SK-N-SH treated with all-trans-retinoic acid at 6 μM for 48 hours (cell line): ENCODE measurements at regions not wholly inside any gene's neighbourhood (a gene's known extent, or its start where the extent isn't known, plus 50 kb on each side); places are given as distances from the start of the nearest gene placed in this dataset.

Experiments
- ATAC-seq: fragments of 200-7000 bp; cut with Tn5 transposase; 3 replicates; pipeline ENCODE4 v1.9.1; 2020; ENCODE audit warnings: mild to moderate bottlenecking, moderate library complexity
- ARNTL ChIP-seq: fragments of 450-650 bp; formaldehyde crosslinking; IDR thresholded peaks from 2 replicates; pipeline ENCODE4 v1.5.0; 2020; ENCODE audit warnings: low read depth, mild to moderate bottlenecking, moderate library complexity, borderline replicate concordance
- BACH2 ChIP-seq: fragments of 250-450 bp; sonication (Bioruptor Pico); IDR thresholded peaks from 2 replicates; pipeline ENCODE4 v1.9.0; 2021; ENCODE audit warnings: mild to moderate bottlenecking, borderline replicate concordance
- CSDC2 ChIP-seq: fragments of 250-450 bp; sonication (Bioruptor Pico); IDR thresholded peaks from 2 replicates; pipeline ENCODE4 v1.5.0; 2020; ENCODE audit warnings: mild to moderate bottlenecking, moderate library complexity
- CSRNP3 ChIP-seq: fragments of 250-450 bp; sonication (Bioruptor Pico); IDR thresholded peaks from 2 replicates; pipeline ENCODE4 v1.5.1; 2021; ENCODE audit warnings: mild to moderate bottlenecking, moderate library complexity
- ESRRG ChIP-seq: fragments of 250-450 bp; sonication (Bioruptor Pico); IDR thresholded peaks from 2 replicates; pipeline ENCODE4 v1.6.1; 2021; ENCODE audit warnings: mild to moderate bottlenecking
- GLIS3 ChIP-seq: fragments of 250-450 bp; sonication (Bioruptor Pico); IDR thresholded peaks from 2 replicates; pipeline ENCODE4 v1.5.0; 2020; ENCODE audit warnings: mild to moderate bottlenecking, moderate library complexity
- ISL1 ChIP-seq: fragments of 250-450 bp; sonication (Bioruptor Pico); IDR thresholded peaks from 2 replicates; pipeline ENCODE4 v2.1.2; 2022; ENCODE audit warnings: mild to moderate bottlenecking, moderate library complexity
- OSR1 ChIP-seq: fragments of 250-450 bp; sonication (Bioruptor Pico); IDR thresholded peaks from 2 replicates; pipeline ENCODE4 v1.8.0; 2022; ENCODE audit warnings: moderate library complexity, mild to moderate bottlenecking, inconsistent platforms
- PATZ1 ChIP-seq: fragments of 250-450 bp; sonication (Bioruptor Pico); IDR thresholded peaks from 2 replicates; pipeline ENCODE4 v1.8.0; 2020; ENCODE audit warnings: mild to moderate bottlenecking, moderate library complexity, borderline replicate concordance
- POU6F1 ChIP-seq: fragments of 250-450 bp; sonication (Bioruptor Pico); IDR thresholded peaks from 2 replicates; pipeline ENCODE4 v1.8.0; 2021; ENCODE audit warnings: low read depth, mild to moderate bottlenecking, moderate library complexity, borderline replicate concordance
- PPARA ChIP-seq: fragments of 250-450 bp; sonication (Bioruptor Pico); IDR thresholded peaks from 2 replicates; pipeline ENCODE4 v1.5.0; 2020; ENCODE audit warnings: mild to moderate bottlenecking, borderline replicate concordance
- RARB ChIP-seq: fragments of 250-450 bp; sonication (Bioruptor Pico); IDR thresholded peaks from 2 replicates; pipeline ENCODE4 v1.8.0; 2021; ENCODE audit warnings: mild to moderate bottlenecking, moderate library complexity
- SNAI2 ChIP-seq: fragments of 250-450 bp; sonication (Bioruptor Pico); IDR thresholded peaks from 2 replicates; pipeline ENCODE4 v1.5.0; 2020; ENCODE audit warnings: mild to moderate bottlenecking, moderate library complexity
- TCF4 ChIP-seq: fragments of 250-450 bp; sonication (Bioruptor Pico); IDR thresholded peaks from 2 replicates; pipeline ENCODE4 v1.8.0; 2021; ENCODE audit warnings: mild to moderate bottlenecking, moderate library complexity, borderline replicate concordance
- TOX ChIP-seq: fragments of 250-450 bp; sonication (Bioruptor Pico); IDR thresholded peaks from 2 replicates; pipeline ENCODE4 v1.8.0; 2021; ENCODE audit warnings: mild to moderate bottlenecking, moderate library complexity, borderline replicate concordance
- ZC3H10 ChIP-seq: fragments of 250-450 bp; sonication (Bioruptor Pico); IDR thresholded peaks from 2 replicates; pipeline ENCODE4 v1.5.1; 2021; ENCODE audit warnings: mild to moderate bottlenecking, moderate library complexity
- ZFP3 ChIP-seq: fragments of 250-450 bp; sonication (Bioruptor Pico); IDR thresholded peaks from 2 replicates; pipeline ENCODE4 v1.5.0; 2020; ENCODE audit warnings: mild to moderate bottlenecking, moderate library complexity
- ZFP30 ChIP-seq: fragments of 450-650 bp; formaldehyde crosslinking; IDR thresholded peaks from 2 replicates; pipeline ENCODE4 v1.5.0; 2022; ENCODE audit warnings: mild to moderate bottlenecking, moderate library complexity
- ZNF565 ChIP-seq: fragments of 450-650 bp; formaldehyde crosslinking; conservative IDR thresholded peaks from 2 replicates; pipeline ENCODE4 v1.5.0; 2020; ENCODE audit warnings: low read depth, mild to moderate bottlenecking, moderate library complexity
- ZNF70 ChIP-seq: fragments of 450-650 bp; formaldehyde crosslinking; IDR thresholded peaks from 2 replicates; pipeline ENCODE4 v1.5.0; 2020; ENCODE audit warnings: mild to moderate bottlenecking, moderate library complexity
- ZNF8 ChIP-seq: fragments of 450-650 bp; formaldehyde crosslinking; IDR thresholded peaks from 2 replicates; pipeline ENCODE4 v1.5.0; 2020; ENCODE audit warnings: mild to moderate bottlenecking, moderate library complexity

GRCh38 chr16:66154801-66155200 lies 211.7 kb upstream of the CDH5 start (continued):
- TF ChIP-seq POU6F1 (CRISPR knock-in tag) = no peak
- TF ChIP-seq ISL1 (CRISPR knock-in tag) = no peak
- no peak for TF ChIP-seq ZC3H10

GRCh38 chr16:66152823-66153393 lies 213.6 kb upstream of the CDH5 start:
- peak; percentile 63 for ATAC-seq
- no peak for TF ChIP-seq PATZ1 (CRISPR knock-in tag)

- no peak for TF ChIP-seq ARNTL (CRISPR knock-in tag)
- TF ChIP-seq GLIS3 (CRISPR knock-in tag) = no peak
- TF ChIP-seq CSDC2 (CRISPR knock-in tag) = no peak
- TF ChIP-seq OSR1 = no peak
- TF ChIP-seq ZFP3 (CRISPR knock-in tag) = no peak
- no peak for TF ChIP-seq RARB (CRISPR knock-in tag)
- TF ChIP-seq BACH2 = no peak
- TF ChIP-seq ZNF8 (CRISPR knock-in tag) = no peak
- no peak for TF ChIP-seq SNAI2 (CRISPR knock-in tag)
- TF ChIP-seq PPARA (CRISPR knock-in tag) = no peak
- TF ChIP-seq ZFP30 = no peak
- TF ChIP-seq TOX = no peak
- TF ChIP-seq ZNF565 = no peak
- TF ChIP-seq ZNF70 (CRISPR knock-in tag) = no peak
- TF ChIP-seq PATZ1 (CRISPR knock-in tag) = no peak
- no peak for TF ChIP-seq TCF4 (CRISPR knock-in tag)
- TF ChIP-seq ESRRG = no peak
- TF ChIP-seq CSRNP3 (CRISPR knock-in tag) = no peak
- no peak for TF ChIP-seq ZC3H10
- TF ChIP-seq, all 23 proteins: peak for 0
- no peak for ATAC-seq
Measured at GRCh38 chr16:66152181-66152580, 214.3 kb upstream of the CDH5 start.

- TF ChIP-seq POU6F1 (CRISPR knock-in tag) (no peak), BACH2 (no peak), ZFP3 (CRISPR knock-in tag) (no peak)
- no peak for ATAC-seq
Measured at GRCh38 chr16:66150698-66151482, 215.6 kb upstream of the CDH5 start.
